ENCODE measurements at regions not wholly inside any gene's neighbourhood (a gene's known extent, or its start where the extent isn't known, plus 50 kb on each side); places are given as distances from the start of the nearest gene placed in this dataset.

- no peak for TF ChIP-seq CTCF (conservative IDR thresholded peaks at IDR 0.05; ENCODE audit: low read length)
- TF ChIP-seq EZH2phosphoT487 (IDR thresholded peaks at IDR 0.05; ENCODE audit: borderline replicate concordance, low read depth, low read length) = no peak
Observed at GRCh38 chr4:24363751-24364150, 220.6 kb downstream of the DHX15 start.
